Uterus (tissue), 3 donors: ENCODE measurements at regions not wholly inside any gene's neighbourhood (a gene's known extent, or its start where the extent isn't known, plus 50 kb on each side); places are given as distances from the start of the nearest gene placed in this dataset.
A peak's percentile ranks its signal among the peaks of the same experiment; 100 is the strongest.

Experiments used
- DNase-seq, 2 donors: peaks; one replicate each; pipeline ENCODE4 v3.0.0-alpha.2; 2019 to 2020
- H3K27ac ChIP-seq, 2 donors: fragments of 200-600 bp; sonication (generic); 1 replicate in 1 of 2; 2 replicates in 1 of 2; pipeline ENCODE4 v1.5.1; 2016 to 2018
- H3K27me3 ChIP-seq, 2 donors: fragments of 200-600 bp; sonication (generic); one replicate each; pipeline ENCODE4 v1.5.1; 2018 to 2019; ENCODE audit warnings: control low read depth in 1 of 2
- H3K36me3 ChIP-seq, 2 donors: fragments of 200-600 bp; sonication (generic); one replicate each; pipeline ENCODE4 v1.5.1; 2019; ENCODE audit warnings: control low read depth in 1 of 2
- H3K4me1 ChIP-seq, 2 donors: fragments of 200-600 bp; sonication (generic); one replicate each; pipeline ENCODE4 v1.5.1; 2018 to 2019; ENCODE audit warnings: control low read depth in 1 of 2
- H3K4me3 ChIP-seq, 2 donors: fragments of 200-600 bp; sonication (generic); 1 replicate in 1 of 2; 2 replicates in 1 of 2; pipeline ENCODE4 v1.5.1; 2018 to 2019; ENCODE audit warnings: mild to moderate bottlenecking in 1 of 2
- H3K9me3 ChIP-seq, 2 donors: fragments of 200-600 bp; sonication (generic); one replicate each; pipeline ENCODE4 v1.5.1; 2019; ENCODE audit warnings: control low read depth in 1 of 2
- CTCF ChIP-seq, 4 experiments: fragments of 200-600 bp in 2 of 4; fragments of 450-650 bp in 2 of 4; sonication (generic) in 2 of 4; IDR thresholded peaks; one replicate each; pipeline ENCODE4 v1.5.1; 2016 to 2019; ENCODE audit warnings: antibody characterized with exemption in 4 of 4, mild to moderate bottlenecking in 2 of 4, moderate library complexity in 1 of 4
- POLR2A ChIP-seq, 2 donors: fragments of 450-650 bp; IDR thresholded peaks; one replicate each; pipeline ENCODE4 v1.6.1; 2016; ENCODE audit warnings: antibody characterized with exemption in 2 of 2, mild to moderate bottlenecking in 1 of 2, moderate library complexity in 1 of 2
- intact Hi-C: fragments of 100-400 bp; cut with DNase I; formaldehyde crosslinking; loops from one replicate; pipeline ENCODE4 v1.15.1; 2023; ENCODE audit warnings: low total_unique reads
- donor health status: DM: yes; HTN: yes; CAD: no.

GRCh38 chr2:239815671-239816070 is 209.5 kb downstream of the NDUFA10 start:
- intact Hi-C loops = no loop called here
- H3K4me3 ChIP-seq = no peak overlapping the region
- TF ChIP-seq POLR2A (IDR thresholded peaks at IDR 0.05) (no peak), CTCF (IDR thresholded peaks at IDR 0.05) (no peak)
- H3K36me3 ChIP-seq = no peaks in the 10 kb centered on the region
- no peaks in the 10 kb centered on the region for H3K27me3 ChIP-seq
- no peaks in the 10 kb centered on the region for H3K9me3 ChIP-seq
- H3K27ac ChIP-seq = peak overlapping the region; percentile 92 to 97
- H3K4me1 ChIP-seq = peaks cover 0 to 4% of the 10 kb centered on the region in 2 donors
- peak; percentile 9 to 11 for DNase-seq

GRCh38 chr2:239814861-239815601 is 210.1 kb downstream of the NDUFA10 start:
- peak overlapping the region in 1 of 2 donors; percentile 12 for H3K4me3 ChIP-seq
- no peaks in the 10 kb centered on the region for H3K27me3 ChIP-seq
- peak; percentile 69 to 72 for DNase-seq
- no peaks in the 10 kb centered on the region for H3K36me3 ChIP-seq
- peak overlapping the region; percentile 92 to 97 for H3K27ac ChIP-seq
- intact Hi-C loops = no loop called here
- H3K9me3 ChIP-seq = no peaks in the 10 kb centered on the region
- H3K4me1 ChIP-seq = peaks cover 0 to 4% of the 10 kb centered on the region in 2 donors
- TF ChIP-seq CTCF (IDR thresholded peaks at IDR 0.05) = no peak
- TF ChIP-seq POLR2A (IDR thresholded peaks at IDR 0.05) = no peak

- H3K9me3 ChIP-seq = no peaks in the 10 kb centered on the region
- TF ChIP-seq CTCF (IDR thresholded peaks at IDR 0.05) (no peak), POLR2A (IDR thresholded peaks at IDR 0.05) (no peak)
- peaks cover 0 to 4% of the 10 kb centered on the region in 2 donors for H3K4me1 ChIP-seq
- peak overlapping the region; percentile 92 to 97 for H3K27ac ChIP-seq
- no peaks in the 10 kb centered on the region for H3K36me3 ChIP-seq
- peak overlapping the region in 1 of 2 donors; percentile 12 for H3K4me3 ChIP-seq
- DNase-seq = peak; percentile 31 to 39
- intact Hi-C loops = no loop called here
- no peaks in the 10 kb centered on the region for H3K27me3 ChIP-seq
These were observed 210.9 kb downstream of the NDUFA10 start for GRCh38 chr2:239814116-239814860.

GRCh38 chr2:239813261-239814115 is 211.7 kb downstream of the NDUFA10 start:
- intact Hi-C loops = no loop called here
- H3K4me1 ChIP-seq = peaks cover 0 to 4% of the 10 kb centered on the region in 2 donors

More at GRCh38 chr2:239813261-239814115, 211.7 kb downstream of the NDUFA10 start:
- no peaks in the 10 kb centered on the region for H3K36me3 ChIP-seq
- no peak overlapping the region for H3K4me3 ChIP-seq
- H3K27me3 ChIP-seq = no peaks in the 10 kb centered on the region
- H3K9me3 ChIP-seq = no peaks in the 10 kb centered on the region
- DNase-seq = peak; percentile 25 to 27
- TF ChIP-seq CTCF (IDR thresholded peaks at IDR 0.05) = no peak
- TF ChIP-seq POLR2A (IDR thresholded peaks at IDR 0.05) = no peak
- H3K27ac ChIP-seq = peak overlapping the region; percentile 92 to 97
